Testis (tissue), 2 donors: ENCODE measurements at regions not wholly inside any gene's neighbourhood (a gene's known extent, or its start where the extent isn't known, plus 50 kb on each side); places are given as distances from the start of the nearest gene placed in this dataset.

Experiments
- DNase-seq: peaks from one replicate; pipeline ENCODE4 v3.0.0-alpha.2; 2019
- H3K27ac ChIP-seq, 2 donors: fragments of 200-600 bp; sonication (generic); one replicate each; pipeline ENCODE4 v1.5.1; 2019
- H3K27me3 ChIP-seq: fragments of 200-600 bp; sonication (generic); one replicate; pipeline ENCODE4 v1.5.1; 2019
- H3K36me3 ChIP-seq: fragments of 200-600 bp; sonication (generic); one replicate; pipeline ENCODE4 v1.5.1; 2017; ENCODE audit warnings: low read depth; ENCODE audit errors: missing control alignments
- H3K4me1 ChIP-seq: fragments of 200-600 bp; sonication (generic); one replicate; pipeline ENCODE4 v1.5.1; 2019
- H3K4me3 ChIP-seq, 2 donors: fragments of 200-600 bp; sonication (generic); one replicate each; pipeline ENCODE4 v1.5.1; 2017 to 2019
- H3K9me3 ChIP-seq: fragments of 200-600 bp; sonication (generic); one replicate; pipeline ENCODE4 v1.5.1; 2017
- POLR2A ChIP-seq: fragments of 450-650 bp; IDR thresholded peaks from one replicate; pipeline ENCODE4 v1.6.1; 2017; ENCODE audit warnings: antibody characterized with exemption, mild to moderate bottlenecking, moderate library complexity
- WGBS, 2 donors: methylation state at CpG; one replicate each; pipeline ENCODE4 v1.1.5; 2018; 5-methylcytosine and 5-hydroxymethylcytosine counted together
- intact Hi-C: fragments of 100-400 bp; cut with DNase I; formaldehyde crosslinking; loops from one replicate; pipeline ENCODE4 v1.15.1; 2023; ENCODE audit warnings: low total_unique reads
- TF ChIP-seq, protein P1 (sequence below), 3 experiments: fragments of 450-650 bp in 2 of 3; fragments of 200-600 bp in 1 of 3; sonication (generic) in 1 of 3; IDR thresholded peaks; one replicate each; pipeline ENCODE4 v1.5.1; 2016 to 2019; ENCODE audit warnings: antibody characterized with exemption in 3 of 3, mild to moderate bottlenecking in 2 of 3, moderate library complexity in 1 of 3

DNA sequence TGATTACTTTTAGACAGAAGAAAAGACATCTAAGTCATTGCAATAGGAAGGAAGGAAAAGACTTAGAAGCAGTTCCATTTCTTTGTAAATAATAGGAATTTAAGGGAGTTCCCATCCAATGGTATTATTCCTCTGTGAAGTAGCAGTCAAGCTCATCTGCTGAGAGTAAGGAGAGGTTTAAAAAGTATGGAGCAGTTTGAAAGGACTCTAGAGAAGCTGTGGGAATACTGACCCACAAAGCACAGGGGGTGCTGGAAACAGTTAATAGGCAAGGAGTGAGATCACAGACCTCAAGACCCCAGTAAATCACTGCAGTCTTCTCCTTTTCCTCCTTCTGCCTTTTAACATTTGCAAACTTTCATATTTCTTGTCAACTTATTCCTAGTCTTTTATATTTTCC, 428.5 kb downstream of the ADAMTS20 start:
- DNase-seq, result no peak
- no peaks in the 10 kb centered on the region for H3K4me1 ChIP-seq
- no peaks in the 10 kb centered on the region for H3K36me3 ChIP-seq
- no peaks in the 10 kb centered on the region for H3K9me3 ChIP-seq
- no peak overlapping the region for H3K4me3 ChIP-seq
- intact Hi-C loops, result no loop called here
- no peaks in the 10 kb centered on the region for H3K27me3 ChIP-seq
- H3K27ac ChIP-seq, result no peak overlapping the region
- TF ChIP-seq POLR2A, result no peak
- TF ChIP-seq, protein P1, sequence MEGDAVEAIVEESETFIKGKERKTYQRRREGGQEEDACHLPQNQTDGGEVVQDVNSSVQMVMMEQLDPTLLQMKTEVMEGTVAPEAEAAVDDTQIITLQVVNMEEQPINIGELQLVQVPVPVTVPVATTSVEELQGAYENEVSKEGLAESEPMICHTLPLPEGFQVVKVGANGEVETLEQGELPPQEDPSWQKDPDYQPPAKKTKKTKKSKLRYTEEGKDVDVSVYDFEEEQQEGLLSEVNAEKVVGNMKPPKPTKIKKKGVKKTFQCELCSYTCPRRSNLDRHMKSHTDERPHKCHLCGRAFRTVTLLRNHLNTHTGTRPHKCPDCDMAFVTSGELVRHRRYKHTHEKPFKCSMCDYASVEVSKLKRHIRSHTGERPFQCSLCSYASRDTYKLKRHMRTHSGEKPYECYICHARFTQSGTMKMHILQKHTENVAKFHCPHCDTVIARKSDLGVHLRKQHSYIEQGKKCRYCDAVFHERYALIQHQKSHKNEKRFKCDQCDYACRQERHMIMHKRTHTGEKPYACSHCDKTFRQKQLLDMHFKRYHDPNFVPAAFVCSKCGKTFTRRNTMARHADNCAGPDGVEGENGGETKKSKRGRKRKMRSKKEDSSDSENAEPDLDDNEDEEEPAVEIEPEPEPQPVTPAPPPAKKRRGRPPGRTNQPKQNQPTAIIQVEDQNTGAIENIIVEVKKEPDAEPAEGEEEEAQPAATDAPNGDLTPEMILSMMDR (IDR thresholded peaks at IDR 0.05), result no peak

DNA sequence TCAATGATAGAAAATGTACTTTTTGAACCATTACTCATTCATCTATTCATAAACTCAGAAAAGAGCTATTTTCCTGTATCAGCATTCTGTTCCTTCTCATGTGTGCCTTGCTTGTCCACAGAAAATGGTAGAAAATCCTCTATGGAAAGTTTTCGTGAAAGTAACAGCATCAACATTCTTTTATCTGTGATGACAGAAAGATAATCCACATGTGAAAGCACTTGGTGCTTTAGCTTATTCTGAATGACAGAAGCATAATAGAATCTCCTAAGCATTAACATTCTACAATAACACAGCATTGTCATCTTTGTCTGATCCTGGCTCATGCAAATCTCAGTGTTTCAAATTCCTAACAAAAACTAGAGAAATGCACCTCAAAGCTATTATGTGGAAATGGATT, 431.9 kb downstream of the ADAMTS20 start:
- no peaks in the 10 kb centered on the region for H3K27me3 ChIP-seq
- H3K27ac ChIP-seq, result no peak overlapping the region
- no peak for TF ChIP-seq POLR2A
- TF ChIP-seq, protein P1 (IDR thresholded peaks at IDR 0.05), result no peak
- no peaks in the 10 kb centered on the region for H3K9me3 ChIP-seq
- no peak overlapping the region for H3K4me3 ChIP-seq
- H3K36me3 ChIP-seq, result no peaks in the 10 kb centered on the region
- WGBS, 2 donors, result 72 to 77% methylated on average over 1 of the region's 1 CpG
- intact Hi-C loops, result no loop called here
- DNase-seq, result no peak
- H3K4me1 ChIP-seq, result no peaks in the 10 kb centered on the region

DNA sequence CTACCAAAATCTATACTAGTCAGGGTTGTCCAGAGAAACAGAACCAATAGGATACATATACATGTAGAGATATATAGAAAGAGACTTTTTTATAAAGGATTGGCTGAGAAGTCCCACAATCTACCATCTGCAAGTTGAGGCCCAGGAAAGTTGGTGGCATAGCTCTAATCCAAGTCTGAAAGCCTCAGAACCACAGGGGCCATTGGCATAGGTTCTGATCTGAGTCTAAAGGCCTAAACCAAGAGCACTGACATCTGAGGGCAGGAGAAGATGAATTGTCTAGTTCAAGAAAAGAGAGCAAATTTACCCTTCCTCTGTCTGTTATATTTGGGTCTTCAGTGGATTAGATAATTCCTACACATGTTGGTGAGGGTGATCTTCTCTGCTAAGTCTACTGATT, 433.1 kb downstream of the ADAMTS20 start:
- no peaks in the 10 kb centered on the region for H3K27me3 ChIP-seq
- no peak overlapping the region for H3K4me3 ChIP-seq
- H3K36me3 ChIP-seq, result no peaks in the 10 kb centered on the region
- no peaks in the 10 kb centered on the region for H3K9me3 ChIP-seq
- no peak overlapping the region for H3K27ac ChIP-seq
- H3K4me1 ChIP-seq, result no peaks in the 10 kb centered on the region
- TF ChIP-seq, protein P1 (IDR thresholded peaks at IDR 0.05), result no peak
- TF ChIP-seq POLR2A, result no peak
- DNase-seq, result no peak
- intact Hi-C loops, result no loop called here

DNA sequence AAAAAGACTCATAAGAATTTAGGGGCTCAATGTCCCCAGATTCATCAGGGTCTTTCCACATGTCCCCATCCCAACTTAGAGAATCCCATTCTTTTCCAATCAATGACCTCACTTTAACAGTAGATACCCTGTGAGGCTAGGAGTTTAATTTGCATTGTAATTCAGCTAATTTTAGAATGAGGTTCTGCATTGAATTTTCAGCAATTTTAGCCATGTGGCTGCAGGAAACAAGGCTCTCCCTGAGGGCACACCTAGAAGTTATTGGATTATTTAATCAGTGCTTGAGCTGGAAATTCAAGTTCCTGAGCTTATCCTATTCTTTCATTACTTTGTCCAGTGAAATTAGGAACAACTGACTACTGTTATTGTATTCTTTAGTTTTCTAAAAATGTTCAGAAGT, 433.8 kb downstream of the ADAMTS20 start:
- Histone ChIP-seq H3K9me3 (no peaks in the 10 kb centered on the region), H3K27ac (no peak overlapping the region), H3K4me3 (no peak overlapping the region), H3K27me3 (no peaks in the 10 kb centered on the region), H3K36me3 (no peaks in the 10 kb centered on the region), H3K4me1 (no peaks in the 10 kb centered on the region)
- TF ChIP-seq, protein P1 (IDR thresholded peaks at IDR 0.05), result no peak
- TF ChIP-seq POLR2A, result no peak
- intact Hi-C loops, result no loop called here
- no peak for DNase-seq

DNA sequence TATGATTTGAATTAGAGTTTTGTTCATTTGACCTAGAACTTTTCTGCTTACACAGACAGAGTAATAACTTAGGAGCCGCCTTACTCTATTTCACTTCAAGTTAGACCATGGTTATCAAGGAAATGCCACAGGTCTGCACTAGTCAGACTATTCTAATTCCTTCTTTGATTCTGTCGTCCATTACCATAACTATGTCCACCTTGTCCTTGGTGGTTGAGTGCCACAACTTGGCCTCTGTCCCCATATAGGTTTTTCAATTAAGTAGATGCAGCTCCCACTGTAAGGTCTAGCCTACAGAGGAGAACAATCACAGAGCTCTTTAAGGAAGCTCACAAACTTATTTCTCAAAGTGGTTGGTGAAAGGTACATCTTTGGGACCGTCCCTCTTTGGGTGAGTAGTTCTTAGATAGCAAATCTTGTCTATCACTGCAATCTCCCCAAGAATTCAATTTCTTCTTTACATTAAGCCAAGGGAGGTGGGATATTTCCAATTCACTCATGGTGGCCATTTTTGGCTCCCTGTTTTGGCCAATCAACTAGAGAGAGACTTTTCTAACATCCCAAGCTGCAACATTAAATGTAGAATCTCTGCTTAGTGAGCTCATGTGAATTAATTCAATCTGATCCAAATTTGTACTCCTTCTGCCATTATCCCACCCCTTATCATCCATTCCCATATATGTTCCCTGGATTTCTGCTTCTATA, 434.6 kb downstream of the ADAMTS20 start:
- no peaks in the 10 kb centered on the region for H3K4me1 ChIP-seq
- no peak overlapping the region for H3K27ac ChIP-seq
- H3K9me3 ChIP-seq, result no peaks in the 10 kb centered on the region
- no peak for DNase-seq
- intact Hi-C loops, result no loop called here
- H3K36me3 ChIP-seq, result no peaks in the 10 kb centered on the region
- TF ChIP-seq, protein P1 (IDR thresholded peaks at IDR 0.05), result no peak
- no peak for TF ChIP-seq POLR2A
- no peak overlapping the region for H3K4me3 ChIP-seq
- H3K27me3 ChIP-seq, result no peaks in the 10 kb centered on the region
- WGBS, 2 donors, result 66 to 81% methylated on average over 3 of the region's 3 CpGs
